Lower lobe of right lung (tissue), 2 donors: ENCODE measurements at regions not wholly inside any gene's neighbourhood (a gene's known extent, or its start where the extent isn't known, plus 50 kb on each side); places are given as distances from the start of the nearest gene placed in this dataset.
A peak's percentile ranks its signal among the peaks of the same experiment; 100 is the strongest.

Experiments
- ATAC-seq, 2 donors: fragments of 200-7000 bp; cut with Tn5 transposase; one replicate each; pipeline ENCODE4 v1.9.1; 2020 to 2022; ENCODE audit warnings: mild to moderate bottlenecking in 2 of 2, moderate library complexity in 2 of 2
- DNase-seq: peaks from one replicate; pipeline ENCODE4 v3.0.0-alpha.2; 2020
- H3K27ac ChIP-seq: fragments of 200-600 bp; one replicate; pipeline ENCODE4 v1.8.0; 2022
- H3K27me3 ChIP-seq: fragments of 200-600 bp; one replicate; pipeline ENCODE4 v1.8.0; 2022; ENCODE audit warnings: low read depth
- H3K36me3 ChIP-seq: fragments of 200-600 bp; one replicate; pipeline ENCODE4 v1.8.0; 2022; ENCODE audit warnings: mild to moderate bottlenecking
- H3K4me1 ChIP-seq: fragments of 200-600 bp; one replicate; pipeline ENCODE4 v1.8.0; 2022
- H3K4me3 ChIP-seq: fragments of 200-600 bp; one replicate; pipeline ENCODE4 v1.8.0; 2022; ENCODE audit warnings: mild to moderate bottlenecking
- H3K9me3 ChIP-seq: fragments of 200-600 bp; one replicate; pipeline ENCODE4 v1.8.0; 2022
- CTCF ChIP-seq: fragments of 200-600 bp; IDR thresholded peaks from one replicate; pipeline ENCODE4 v1.8.0; 2022; ENCODE audit warnings: antibody characterized with exemption, mild to moderate bottlenecking
- intact Hi-C: fragments of 100-400 bp; cut with DNase I; formaldehyde crosslinking; loops from one replicate; pipeline ENCODE4 v1.11.0; 2022
- donor health status: DM: no; HTN: yes; CAD: no; lungs with severe emphysema.

GRCh38 chr14:75340921-75341320, 62.3 kb downstream of the FOS start:
- H3K27me3 ChIP-seq, result no peaks in the 10 kb centered on the region
- intact Hi-C loops, result no loop called here
- H3K36me3 ChIP-seq, result no peaks in the 10 kb centered on the region
- DNase-seq (peak; percentile 83), ATAC-seq (peak; percentile 81 to 89)
- no peak for TF ChIP-seq CTCF
- peaks cover 42% of the 10 kb centered on the region for H3K4me1 ChIP-seq
- H3K27ac ChIP-seq, result peak overlapping the region; percentile 86
- no peaks in the 10 kb centered on the region for H3K9me3 ChIP-seq
- no peak overlapping the region for H3K4me3 ChIP-seq

GRCh38 chr14:75341620-75342019, 63.0 kb downstream of the FOS start:
- peaks cover 42% of the 10 kb centered on the region for H3K4me1 ChIP-seq
- H3K27ac ChIP-seq, result peak overlapping the region; percentile 86
- intact Hi-C loops, result no loop called here
- H3K9me3 ChIP-seq, result no peaks in the 10 kb centered on the region
- TF ChIP-seq CTCF, result no peak
- ATAC-seq (peak; percentile 61 to 71), DNase-seq (no peak)
- H3K27me3 ChIP-seq, result no peaks in the 10 kb centered on the region
- H3K4me3 ChIP-seq, result no peak overlapping the region
- H3K36me3 ChIP-seq, result no peaks in the 10 kb centered on the region

GRCh38 chr14:75342762-75343599, 64.4 kb downstream of the FOS start:
- intact Hi-C loops, result no loop called here
- Histone ChIP-seq H3K27me3 (no peaks in the 10 kb centered on the region), H3K4me3 (no peak overlapping the region), H3K27ac (peak overlapping the region; percentile 86), H3K4me1 (peaks cover 42% of the 10 kb centered on the region), H3K9me3 (no peaks in the 10 kb centered on the region), H3K36me3 (no peaks in the 10 kb centered on the region)
- no peak for TF ChIP-seq CTCF
- no peak for ATAC-seq
- no peak for DNase-seq

GRCh38 chr14:75343911-75344310, 65.3 kb downstream of the FOS start:
- DNase-seq, result no peak
- no peak for ATAC-seq
- no peak overlapping the region for H3K4me3 ChIP-seq
- no peaks in the 10 kb centered on the region for H3K9me3 ChIP-seq
- intact Hi-C loops, result no loop called here
- no peaks in the 10 kb centered on the region for H3K27me3 ChIP-seq
- H3K27ac ChIP-seq, result no peak overlapping the region
- no peaks in the 10 kb centered on the region for H3K36me3 ChIP-seq
- H3K4me1 ChIP-seq, result peaks cover 37% of the 10 kb centered on the region
- TF ChIP-seq CTCF, result no peak

GRCh38 chr14:75344411-75344810, 65.8 kb downstream of the FOS start:
- intact Hi-C loops, result no loop called here
- no peak for DNase-seq
- no peak overlapping the region for H3K4me3 ChIP-seq
- H3K27ac ChIP-seq, result no peak overlapping the region
- H3K27me3 ChIP-seq, result no peaks in the 10 kb centered on the region
- H3K9me3 ChIP-seq, result no peaks in the 10 kb centered on the region
- ATAC-seq, result no peak
- no peaks in the 10 kb centered on the region for H3K36me3 ChIP-seq
- peaks cover 32% of the 10 kb centered on the region for H3K4me1 ChIP-seq
- TF ChIP-seq CTCF, result no peak
